ENCODE measurements at regions not wholly inside any gene's neighbourhood (a gene's known extent, or its start where the extent isn't known, plus 50 kb on each side); places are given as distances from the start of the nearest gene placed in this dataset.
"Not testable (repeated sequence)": the region's sequence is repeated elsewhere in the genome, so short reads cannot be mapped to it uniquely, and the experiment has no call there.

DNA sequence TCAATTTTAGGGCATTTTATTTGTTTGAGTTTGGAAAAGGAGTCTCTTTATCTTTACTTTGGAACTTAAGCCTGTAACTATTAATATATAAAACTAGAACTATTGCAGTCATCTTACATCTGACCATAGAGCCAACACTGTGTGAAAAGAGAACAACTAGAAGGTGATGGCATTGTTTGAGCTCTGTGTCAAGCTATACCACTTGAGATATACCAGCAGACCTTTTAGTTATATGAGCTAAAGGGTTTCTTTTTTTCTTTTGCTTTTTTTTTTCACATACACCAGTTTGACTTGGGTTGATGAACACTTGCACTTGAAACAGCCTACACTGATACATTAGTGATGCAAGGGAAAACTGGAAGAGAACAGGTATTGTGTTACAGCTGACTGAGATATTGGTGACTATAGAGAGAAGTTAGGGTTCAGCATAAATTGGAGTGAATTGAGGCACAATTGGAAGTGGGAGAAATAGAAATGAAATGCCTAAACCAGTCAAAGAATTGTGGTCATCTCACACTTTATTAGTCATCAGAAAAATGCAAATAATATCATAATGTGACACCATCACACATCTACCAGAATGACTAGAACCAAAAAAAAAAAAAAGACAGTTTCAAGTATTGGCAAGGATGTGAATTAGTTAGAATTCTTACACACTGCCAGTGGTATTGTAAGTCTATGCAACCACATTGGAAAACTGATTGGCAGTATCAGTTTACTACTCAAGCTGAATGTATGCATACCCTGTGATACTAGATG lies 60.9 kb downstream of the ADRB2 start:
- TF ChIP-seq EZH2phosphoT487 (IDR thresholded peaks at IDR 0.05; ENCODE audit: insufficient read depth, low read depth) (no peak), EZH2 (IDR thresholded peaks at IDR 0.05; ENCODE audit: insufficient read depth, poor library complexity, severe bottlenecking) (no peak)
- no peak overlapping the region for H3K27ac ChIP-seq
- in situ Hi-C loops (cut with MboI): no loop called here

DNA sequence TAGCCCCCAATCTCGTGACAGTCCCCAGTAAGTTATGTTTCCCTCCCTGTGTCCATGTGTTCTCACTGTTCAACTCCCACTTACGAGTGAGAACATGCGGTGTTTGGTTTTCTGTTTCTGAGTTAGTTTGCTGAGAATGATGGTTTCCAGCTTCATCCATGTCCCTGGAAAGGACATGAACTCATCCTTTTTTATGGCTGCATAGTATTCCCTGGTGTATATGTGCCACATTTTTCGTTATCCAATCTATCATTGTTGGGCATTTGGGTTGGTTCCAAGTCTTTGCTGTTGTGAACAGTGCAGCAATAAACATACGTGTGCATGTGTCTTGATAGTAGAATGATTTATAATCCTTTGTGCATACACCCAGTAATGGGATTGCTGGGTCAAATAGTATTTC lies 63.5 kb downstream of the ADRB2 start:
- H3K4me2 ChIP-seq (ENCODE audit: unreplicated experiment); H3K4me1 ChIP-seq (ENCODE audit: insufficient read depth); DNase-seq; H3K9me2 ChIP-seq (ENCODE audit: insufficient read depth); H3K9ac ChIP-seq; H3K4me3 ChIP-seq; H3K9me3 ChIP-seq (ENCODE audit: low read depth); H3K27ac ChIP-seq; H3K36me3 ChIP-seq (ENCODE audit: low read depth); H2AFZ ChIP-seq; H3F3A ChIP-seq (ENCODE audit: insufficient read depth); H4K20me1 ChIP-seq (ENCODE audit: insufficient read depth); in situ Hi-C loops (cut with MboI); H3K27me3 ChIP-seq (replicated peaks; ENCODE audit: insufficient read depth); H3K79me2 ChIP-seq (ENCODE audit: insufficient read depth): not testable (repeated sequence)
- WGBS, 2 experiments (ENCODE audit: low coverage in 1 of 2, low lambda C conversion rate in 2 of 2, missing lambda C conversion rate in 2 of 2): 72 to 74% methylated on average over 5 of the region's 5 CpGs

More for the DNA sequence above, 60.9 kb downstream of the ADRB2 start:
- Histone ChIP-seq H3K9me2 (ENCODE audit: insufficient read depth) (no peaks in the 10 kb centered on the region), H3K4me1 (ENCODE audit: insufficient read depth) (no peaks in the 10 kb centered on the region), H3F3A (ENCODE audit: insufficient read depth) (no peaks in the 10 kb centered on the region), H3K4me3 (no peak overlapping the region), H3K9me3 (ENCODE audit: low read depth) (no peaks in the 10 kb centered on the region), H3K79me2 (ENCODE audit: insufficient read depth) (no peaks in the 10 kb centered on the region), H2AFZ (no peak overlapping the region), H3K36me3 (ENCODE audit: low read depth) (no peaks in the 10 kb centered on the region), H3K27me3 (replicated peaks; ENCODE audit: insufficient read depth) (no peaks in the 10 kb centered on the region), H4K20me1 (ENCODE audit: insufficient read depth) (no peaks in the 10 kb centered on the region), H3K9ac (no peak overlapping the region), H3K4me2 (ENCODE audit: unreplicated experiment) (no peak overlapping the region)
- DNase-seq: no peak

DNA sequence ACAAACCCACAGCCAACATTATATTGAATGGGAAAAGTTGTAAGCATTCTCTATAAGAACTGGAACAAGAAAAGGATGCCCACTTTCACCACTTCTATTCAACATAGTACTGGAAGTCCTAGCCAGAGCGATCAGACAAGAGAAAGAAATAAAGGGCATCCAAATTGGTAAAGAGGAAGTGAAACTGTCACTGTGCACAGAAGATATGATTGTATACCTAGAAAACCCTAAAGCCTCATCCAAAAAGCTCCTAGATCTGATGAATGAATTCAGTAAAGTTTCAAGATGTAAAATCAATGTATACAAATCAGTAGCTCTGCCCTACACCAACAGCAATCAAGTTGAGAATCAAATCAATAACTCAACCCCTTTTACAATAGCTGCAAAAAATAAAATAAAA lies 69.0 kb downstream of the ADRB2 start:
- H3K4me3 ChIP-seq; H3K9ac ChIP-seq; H3K27ac ChIP-seq; H3K4me2 ChIP-seq (ENCODE audit: unreplicated experiment); H3K9me2 ChIP-seq (ENCODE audit: insufficient read depth); H4K20me1 ChIP-seq (ENCODE audit: insufficient read depth); DNase-seq; in situ Hi-C loops (cut with MboI); H3K36me3 ChIP-seq (ENCODE audit: low read depth); H3K9me3 ChIP-seq (ENCODE audit: low read depth); H3K79me2 ChIP-seq (ENCODE audit: insufficient read depth); H2AFZ ChIP-seq; H3F3A ChIP-seq (ENCODE audit: insufficient read depth); H3K27me3 ChIP-seq (replicated peaks; ENCODE audit: insufficient read depth); H3K4me1 ChIP-seq (ENCODE audit: insufficient read depth): not testable (repeated sequence)
- WGBS, 2 experiments (ENCODE audit: low coverage in 1 of 2, low lambda C conversion rate in 2 of 2, missing lambda C conversion rate in 2 of 2): 91 to 97% methylated on average over 1 of the region's 1 CpG

GRCh38 chr5:148897842-148898241 lies 71.4 kb downstream of the ADRB2 start:
- H3K27me3 ChIP-seq (replicated peaks; ENCODE audit: insufficient read depth): 0 out of 2 replicates have a peak, but pooled peaks cover 10% of the 10 kb centered on the region
- no peaks in the 10 kb centered on the region for H3K79me2 ChIP-seq (ENCODE audit: insufficient read depth)
- H3K4me1 ChIP-seq (ENCODE audit: insufficient read depth): no peaks in the 10 kb centered on the region
- H3K4me3 ChIP-seq: no peak overlapping the region
- H4K20me1 ChIP-seq (ENCODE audit: insufficient read depth): no peaks in the 10 kb centered on the region
- no peaks in the 10 kb centered on the region for H3K9me3 ChIP-seq (ENCODE audit: low read depth)
- H3F3A ChIP-seq (ENCODE audit: insufficient read depth): no peaks in the 10 kb centered on the region
- WGBS, 2 experiments (ENCODE audit: low coverage in 1 of 2, low lambda C conversion rate in 2 of 2, missing lambda C conversion rate in 2 of 2): 78 to 79% methylated on average over 9 of the region's 9 CpGs
- in situ Hi-C loops (cut with MboI): no loop called here
- no peak overlapping the region for H3K9ac ChIP-seq
- no peak for DNase-seq
- H3K9me2 ChIP-seq (ENCODE audit: insufficient read depth): no peaks in the 10 kb centered on the region
- no peak overlapping the region for H3K4me2 ChIP-seq (ENCODE audit: unreplicated experiment)
- no peak overlapping the region for H3K27ac ChIP-seq
- TF ChIP-seq EZH2 (IDR thresholded peaks at IDR 0.05; ENCODE audit: insufficient read depth, poor library complexity, severe bottlenecking) (no peak), EZH2phosphoT487 (IDR thresholded peaks at IDR 0.05; ENCODE audit: insufficient read depth, low read depth) (no peak)
- H2AFZ ChIP-seq: no peak overlapping the region
- H3K36me3 ChIP-seq (ENCODE audit: low read depth): no peaks in the 10 kb centered on the region

GRCh38 chr5:148898413-148899075 lies 72.1 kb downstream of the ADRB2 start:
- Histone ChIP-seq H3K36me3 (ENCODE audit: low read depth) (no peaks in the 10 kb centered on the region), H2AFZ (no peak overlapping the region), H3K4me1 (ENCODE audit: insufficient read depth) (no peaks in the 10 kb centered on the region), H3K4me3 (no peak overlapping the region), H3K27ac (no peak overlapping the region), H3K9me3 (ENCODE audit: low read depth) (no peaks in the 10 kb centered on the region), H3K9ac (no peak overlapping the region), H3K79me2 (ENCODE audit: insufficient read depth) (no peaks in the 10 kb centered on the region), H3K9me2 (ENCODE audit: insufficient read depth) (no peaks in the 10 kb centered on the region), H4K20me1 (ENCODE audit: insufficient read depth) (no peaks in the 10 kb centered on the region), H3K4me2 (ENCODE audit: unreplicated experiment) (no peak overlapping the region), H3F3A (ENCODE audit: insufficient read depth) (no peaks in the 10 kb centered on the region), H3K27me3 (replicated peaks; ENCODE audit: insufficient read depth) (0 out of 2 replicates have a peak, but pooled peaks cover 10% of the 10 kb centered on the region)
- 60 to 72% methylated on average over 2 of the region's 2 CpGs for WGBS, 2 experiments (ENCODE audit: low coverage in 1 of 2, low lambda C conversion rate in 2 of 2, missing lambda C conversion rate in 2 of 2)
- in situ Hi-C loops (cut with MboI): no loop called here
- TF ChIP-seq EZH2phosphoT487 (IDR thresholded peaks at IDR 0.05; ENCODE audit: insufficient read depth, low read depth) (no peak), EZH2 (IDR thresholded peaks at IDR 0.05; ENCODE audit: insufficient read depth, poor library complexity, severe bottlenecking) (no peak)
- no peak for DNase-seq

Data from GM23248 (cell line).